ENCODE measurements at regions not wholly inside any gene's neighbourhood (a gene's known extent, or its start where the extent isn't known, plus 50 kb on each side); places are given as distances from the start of the nearest gene placed in this dataset.

DNA sequence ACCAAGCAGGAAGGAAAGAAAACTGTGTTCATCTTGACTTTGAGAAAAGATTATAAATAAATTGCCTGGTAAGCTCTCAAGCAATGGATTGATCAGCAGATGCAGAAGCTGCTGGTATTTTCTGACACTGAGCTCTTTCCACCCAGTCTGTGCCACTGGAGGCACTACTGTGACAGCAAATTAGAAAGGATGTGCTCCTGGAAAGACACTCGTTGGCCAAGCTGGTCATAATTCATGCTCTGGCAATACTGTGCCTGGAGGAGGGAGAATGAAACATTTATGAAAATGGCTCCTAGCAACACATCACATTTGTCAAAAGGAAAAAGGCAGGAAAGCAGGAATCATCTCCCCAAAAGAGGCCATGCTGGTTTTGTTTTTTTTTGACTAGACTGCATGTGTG, 84.2 kb downstream of the CAVIN4 start:
- H3K27ac ChIP-seq: no peak overlapping the region
- no peak for TF ChIP-seq ZFX (IDR thresholded peaks at IDR 0.05; ENCODE audit: borderline replicate concordance)
- TF ChIP-seq, protein P1, sequence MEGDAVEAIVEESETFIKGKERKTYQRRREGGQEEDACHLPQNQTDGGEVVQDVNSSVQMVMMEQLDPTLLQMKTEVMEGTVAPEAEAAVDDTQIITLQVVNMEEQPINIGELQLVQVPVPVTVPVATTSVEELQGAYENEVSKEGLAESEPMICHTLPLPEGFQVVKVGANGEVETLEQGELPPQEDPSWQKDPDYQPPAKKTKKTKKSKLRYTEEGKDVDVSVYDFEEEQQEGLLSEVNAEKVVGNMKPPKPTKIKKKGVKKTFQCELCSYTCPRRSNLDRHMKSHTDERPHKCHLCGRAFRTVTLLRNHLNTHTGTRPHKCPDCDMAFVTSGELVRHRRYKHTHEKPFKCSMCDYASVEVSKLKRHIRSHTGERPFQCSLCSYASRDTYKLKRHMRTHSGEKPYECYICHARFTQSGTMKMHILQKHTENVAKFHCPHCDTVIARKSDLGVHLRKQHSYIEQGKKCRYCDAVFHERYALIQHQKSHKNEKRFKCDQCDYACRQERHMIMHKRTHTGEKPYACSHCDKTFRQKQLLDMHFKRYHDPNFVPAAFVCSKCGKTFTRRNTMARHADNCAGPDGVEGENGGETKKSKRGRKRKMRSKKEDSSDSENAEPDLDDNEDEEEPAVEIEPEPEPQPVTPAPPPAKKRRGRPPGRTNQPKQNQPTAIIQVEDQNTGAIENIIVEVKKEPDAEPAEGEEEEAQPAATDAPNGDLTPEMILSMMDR (IDR thresholded peaks at IDR 0.05): no peak

DNA sequence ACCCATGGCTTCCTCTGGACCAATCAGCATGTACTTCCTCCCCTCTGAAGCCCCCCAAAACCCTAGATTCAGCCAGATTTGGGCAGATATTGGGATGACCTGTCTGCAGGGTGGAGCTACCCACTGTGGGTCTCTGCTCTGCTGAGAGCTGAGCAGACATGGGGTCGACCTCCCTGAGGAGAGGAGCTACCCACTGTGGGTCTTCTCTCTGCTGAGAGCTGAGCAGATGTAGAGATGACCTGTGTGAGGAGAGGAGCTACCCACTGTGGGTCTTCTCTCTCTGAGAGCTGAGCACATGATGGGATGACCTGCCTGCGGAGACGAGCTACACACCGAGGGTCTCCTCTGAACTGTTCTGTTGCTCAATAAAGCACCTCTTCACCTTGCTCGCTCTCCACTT, 89.6 kb downstream of the CAVIN4 start:
- TF ChIP-seq ZFX (IDR thresholded peaks at IDR 0.05; ENCODE audit: borderline replicate concordance): no peak
- TF ChIP-seq, protein P1 (IDR thresholded peaks at IDR 0.05): no peak
- H3K27ac ChIP-seq: no peak overlapping the region

DNA sequence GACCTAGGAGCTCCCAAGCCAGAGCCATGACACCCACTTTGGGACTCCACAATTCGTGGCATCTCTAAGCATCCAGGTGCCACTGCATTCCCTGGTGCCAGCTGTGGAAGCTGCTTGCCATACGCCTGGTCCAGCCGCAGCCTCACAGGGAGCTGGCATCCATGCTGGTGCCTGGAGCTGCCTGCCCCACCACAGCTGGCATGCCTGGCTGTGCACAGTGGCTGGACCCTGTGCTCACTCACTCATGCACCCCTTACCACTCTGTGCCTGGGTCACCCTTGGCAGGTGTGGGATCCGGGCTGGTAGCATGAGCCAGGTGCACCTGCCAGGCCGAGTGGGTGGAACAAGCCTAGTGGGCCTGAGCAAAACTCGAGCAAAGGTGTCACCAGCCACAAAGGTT, 90.1 kb downstream of the CAVIN4 start:
- no peak for TF ChIP-seq ZFX (IDR thresholded peaks at IDR 0.05; ENCODE audit: borderline replicate concordance)
- TF ChIP-seq, protein P1 (IDR thresholded peaks at IDR 0.05): no peak

DNA sequence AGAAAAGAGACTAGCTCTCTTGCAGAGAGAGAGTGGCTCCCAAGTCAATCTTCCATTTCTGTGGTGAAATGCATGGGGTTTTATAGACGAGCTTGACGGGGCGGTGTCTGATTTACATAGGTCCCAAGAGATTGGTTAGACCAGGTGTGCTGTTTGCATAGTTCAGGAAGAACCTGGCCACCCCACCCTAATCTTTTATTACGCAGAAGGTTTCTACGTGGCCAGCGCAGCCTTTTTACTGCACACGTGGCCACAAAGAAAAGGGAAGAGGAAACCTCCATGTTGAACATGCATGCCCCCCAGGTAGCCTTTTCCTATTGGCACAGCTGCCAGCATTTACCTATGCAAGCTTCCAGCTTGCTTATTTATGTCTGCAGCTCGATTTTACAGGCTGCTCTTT, 92.1 kb downstream of the CAVIN4 start:
- no peak for TF ChIP-seq ZFX (IDR thresholded peaks at IDR 0.05; ENCODE audit: borderline replicate concordance)
- H3K27ac ChIP-seq: no peak overlapping the region

More for the DNA sequence above, 90.1 kb downstream of the CAVIN4 start:
- H3K27ac ChIP-seq: no peak overlapping the region

DNA sequence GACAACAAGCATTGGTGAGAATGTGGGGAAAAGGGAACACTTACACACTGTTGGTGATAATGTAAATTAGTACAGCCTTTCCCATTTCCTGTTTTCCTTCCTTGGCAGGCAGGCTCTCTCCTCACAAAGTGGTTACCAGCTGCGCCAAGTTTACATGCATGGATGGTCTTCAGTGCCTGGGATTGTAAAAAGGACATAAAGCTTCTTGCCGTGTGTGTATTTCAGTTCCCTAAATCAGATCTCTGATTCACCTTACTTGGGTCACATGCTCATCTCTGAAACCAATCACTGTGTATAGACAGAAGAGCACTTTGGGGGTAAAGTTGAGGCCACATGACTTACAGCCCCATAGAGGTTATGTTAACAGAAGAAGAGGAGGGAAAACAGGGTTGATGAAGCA, 92.8 kb downstream of the CAVIN4 start:
- no peak overlapping the region for H3K27ac ChIP-seq
- no peak for TF ChIP-seq ZFX (IDR thresholded peaks at IDR 0.05; ENCODE audit: borderline replicate concordance)
- TF ChIP-seq, protein P1 (IDR thresholded peaks at IDR 0.05): no peak

DNA sequence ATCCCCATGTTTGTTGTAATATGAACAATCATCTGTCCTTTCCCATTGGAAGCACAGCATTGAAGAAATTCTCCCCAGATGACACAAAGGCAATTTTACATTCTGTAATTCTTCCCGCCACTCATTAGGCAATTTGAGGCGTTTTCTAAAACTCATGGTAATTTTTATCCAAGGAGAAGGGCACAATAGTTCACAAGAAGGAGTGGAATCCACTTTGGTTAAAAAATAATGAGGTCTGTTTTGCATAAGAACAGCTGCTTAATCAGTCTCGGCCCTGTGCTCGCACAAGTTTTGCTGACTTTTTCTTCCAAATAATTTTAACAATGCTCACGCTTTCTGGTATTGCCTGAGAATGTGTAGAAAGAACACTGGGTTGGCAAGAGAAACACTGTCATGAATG, 94.0 kb downstream of the CAVIN4 start:
- no peak overlapping the region for H3K27ac ChIP-seq
- no peak for TF ChIP-seq ZFX (IDR thresholded peaks at IDR 0.05; ENCODE audit: borderline replicate concordance)
- TF ChIP-seq, protein P1 (IDR thresholded peaks at IDR 0.05): no peak

DNA sequence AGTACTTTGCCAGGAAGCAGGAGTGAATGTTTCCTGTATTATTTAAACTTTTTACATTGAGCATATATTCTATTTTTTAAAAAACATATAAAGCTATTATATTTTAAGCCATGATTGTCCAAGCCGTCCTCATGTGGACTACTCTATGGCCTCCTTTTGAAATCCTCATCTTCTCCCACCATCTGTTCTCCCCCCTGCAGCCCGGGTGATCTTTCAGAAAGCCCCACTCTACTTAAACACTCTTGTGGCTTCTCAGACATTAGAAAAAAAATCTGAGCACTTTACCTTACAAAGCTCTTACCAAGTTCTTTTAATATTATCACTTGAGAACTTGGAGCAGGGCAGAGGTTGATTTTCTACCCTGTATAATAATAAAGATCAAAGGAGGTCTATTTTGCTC, 95.4 kb downstream of the CAVIN4 start:
- TF ChIP-seq ZFX (IDR thresholded peaks at IDR 0.05; ENCODE audit: borderline replicate concordance): no peak
- TF ChIP-seq, protein P1 (IDR thresholded peaks at IDR 0.05): no peak
- no peak overlapping the region for H3K27ac ChIP-seq

DNA sequence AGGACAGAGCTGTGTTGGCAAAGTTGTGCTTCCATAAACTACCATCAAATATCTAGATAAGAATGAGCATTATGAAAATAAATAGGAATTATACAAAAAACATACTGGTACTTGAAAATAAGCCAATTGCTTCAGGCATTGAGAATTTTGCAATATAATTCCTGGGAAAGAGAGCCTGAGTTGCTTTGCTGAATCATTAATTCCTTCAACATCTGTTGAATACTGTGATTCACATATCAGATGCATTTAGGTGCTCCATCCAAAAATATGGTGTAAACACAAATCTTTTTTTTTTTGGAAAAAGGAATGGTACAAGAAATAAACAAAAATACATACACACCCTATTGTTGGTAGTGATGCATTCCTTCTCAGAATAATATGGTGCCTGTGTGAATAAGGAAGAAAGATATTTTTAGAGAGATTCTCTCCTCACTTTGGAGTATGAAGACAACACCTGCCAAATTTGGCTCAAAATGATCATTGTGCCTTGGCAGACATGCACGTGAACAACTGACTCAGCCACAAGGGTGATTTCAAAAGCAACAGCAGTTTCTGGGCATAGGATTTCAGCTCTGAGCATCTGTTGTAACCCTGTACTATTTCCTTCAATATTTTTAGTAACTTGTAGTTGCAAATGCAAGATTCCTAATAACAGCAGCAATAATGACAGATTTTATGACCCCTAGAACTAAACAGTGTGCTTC, 96.7 kb downstream of the CAVIN4 start:
- TF ChIP-seq ZFX (IDR thresholded peaks at IDR 0.05; ENCODE audit: borderline replicate concordance): no peak
- TF ChIP-seq, protein P1 (IDR thresholded peaks at IDR 0.05): no peak
- H3K27ac ChIP-seq: no peak overlapping the region
